Stomach (tissue), 8 donors: ENCODE measurements at regions not wholly inside any gene's neighbourhood (a gene's known extent, or its start where the extent isn't known, plus 50 kb on each side); places are given as distances from the start of the nearest gene placed in this dataset.
A peak's percentile ranks its signal among the peaks of the same experiment; 100 is the strongest.

ENCODE experiments used
- DNase-seq, 2 donors: peaks; one replicate each; pipeline versions ENCODE4 v3.0.0 to v3.0.0-alpha.2; 2013 to 2019
- H3K27ac ChIP-seq, 5 donors: fragments of 200-600 bp in 4 of 5; sonication (generic) in 4 of 5; one replicate each; pipeline ENCODE4 v1.5.1; 2013 to 2019; ENCODE audit warnings: mild to moderate bottlenecking in 1 of 5, moderate library complexity in 1 of 5
- H3K27me3 ChIP-seq, 3 donors: fragments of 200-600 bp; sonication (generic); one replicate each; pipeline ENCODE4 v1.5.1; 2017 to 2019; ENCODE audit warnings: mixed run types in 1 of 3
- H3K36me3 ChIP-seq, 4 donors: fragments of 200-600 bp; sonication (generic); 1 replicate in 3 of 4; 2 replicates in 1 of 4; pipeline ENCODE4 v1.5.1; 2016 to 2019
- H3K4me1 ChIP-seq, 4 donors: fragments of 200-600 bp; sonication (generic); one replicate each; pipeline ENCODE4 v1.5.1; 2016 to 2019
- H3K4me3 ChIP-seq, 4 donors: fragments of 200-600 bp; sonication (generic) in 3 of 4; one replicate each; pipeline ENCODE4 v1.5.1; 2016 to 2019; ENCODE audit warnings: mild to moderate bottlenecking in 1 of 4
- H3K9me3 ChIP-seq, 4 donors: fragments of 200-600 bp; sonication (generic); one replicate each; pipeline ENCODE4 v1.5.1; 2016 to 2019
- EP300 ChIP-seq: sonication (generic); formaldehyde crosslinking; IDR thresholded peaks from one replicate; pipeline ENCODE4 v1.6.1; 2017; ENCODE audit warnings: antibody characterized with exemption
- POLR2A ChIP-seq, 4 donors: fragments of 450-650 bp; IDR thresholded peaks; one replicate each; pipeline ENCODE4 v1.6.1; 2016; ENCODE audit warnings: antibody characterized with exemption in 4 of 4, control low read depth in 2 of 4, mild to moderate bottlenecking in 1 of 4, moderate library complexity in 1 of 4
- POLR2AphosphoS5 ChIP-seq, 3 donors: sonication (generic); formaldehyde crosslinking; IDR thresholded peaks; one replicate each; pipeline ENCODE4 v1.6.1; 2016; ENCODE audit warnings: antibody characterized with exemption in 3 of 3
- WGBS, 5 donors: extraction: QIAGEN DNeasy Blood & Tissue Kit in 3 of 5; methylation state at CpG; one replicate each; pipeline versions ENCODE4 v1.1.5 to v1.1.7; 2013 to 2018; 5-methylcytosine and 5-hydroxymethylcytosine counted together
- intact Hi-C: fragments of 100-400 bp; cut with DNase I; formaldehyde crosslinking; loops from one replicate; pipeline ENCODE4 v1.15.1; 2023; ENCODE audit warnings: low total_unique reads
- TF ChIP-seq, protein P1 (sequence below), 7 experiments: fragments of 450-650 bp in 4 of 7; fragments of 200-600 bp in 3 of 7; sonication (generic) in 3 of 7; IDR thresholded peaks; one replicate each; pipeline ENCODE4 v1.5.1; 2016 to 2019; ENCODE audit warnings: antibody characterized with exemption in 7 of 7, control low read depth in 2 of 7, mild to moderate bottlenecking in 1 of 7
- donor health status: healthy with polysubstance abuse.
- donor health status: Bipolar disorder and iron deficiency.
- donor health status: healthy.

DNA sequence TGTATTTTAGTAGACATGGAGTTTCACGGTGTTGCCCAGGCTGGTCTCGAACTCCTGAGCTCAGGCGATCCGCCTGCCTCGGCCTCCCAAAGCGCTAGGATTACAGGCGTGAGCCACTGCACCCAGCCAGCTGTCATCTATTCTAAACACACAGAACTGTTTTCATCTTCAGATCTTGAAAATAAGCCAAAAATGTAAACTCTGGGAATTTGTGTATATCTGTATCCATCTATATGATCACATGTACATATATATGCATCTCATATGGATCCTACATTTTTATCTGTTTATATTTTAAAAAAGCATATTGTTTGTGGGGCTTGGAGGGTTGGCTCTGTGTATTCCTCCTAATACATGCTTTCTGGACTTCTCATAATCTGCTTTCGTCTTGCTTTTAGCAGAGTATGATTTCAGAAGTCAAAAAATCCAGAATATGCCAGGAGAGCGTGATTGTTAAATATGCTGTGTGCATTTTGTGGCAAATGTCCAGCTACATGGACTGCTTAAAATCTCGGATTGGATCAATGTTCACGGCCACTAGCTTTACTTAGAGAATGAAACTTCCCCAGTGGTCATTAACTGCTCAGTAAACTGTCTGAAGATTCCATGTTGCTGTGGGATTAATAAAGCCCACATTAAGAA, 274.4 kb upstream of the IRX1 start:
- Histone ChIP-seq H3K36me3 (no peaks in the 10 kb centered on the region), H3K4me1 (no peaks in the 10 kb centered on the region), H3K27me3 (peaks cover 0 to 4% (median 0%) of the 10 kb centered on the region in 3 donors), H3K27ac (no peak overlapping the region), H3K4me3 (no peak overlapping the region), H3K9me3 (no peaks in the 10 kb centered on the region)
- no peak for DNase-seq
- intact Hi-C loops = no loop called here
- 68 to 77% (median 74%) methylated on average over 11 of the region's 11 CpGs for WGBS, 5 donors
- no peak for TF ChIP-seq POLR2AphosphoS5 (IDR thresholded peaks at IDR 0.05)
- TF ChIP-seq POLR2A (IDR thresholded peaks at IDR 0.05) = no peak
- TF ChIP-seq EP300 = no peak
- TF ChIP-seq, protein P1, sequence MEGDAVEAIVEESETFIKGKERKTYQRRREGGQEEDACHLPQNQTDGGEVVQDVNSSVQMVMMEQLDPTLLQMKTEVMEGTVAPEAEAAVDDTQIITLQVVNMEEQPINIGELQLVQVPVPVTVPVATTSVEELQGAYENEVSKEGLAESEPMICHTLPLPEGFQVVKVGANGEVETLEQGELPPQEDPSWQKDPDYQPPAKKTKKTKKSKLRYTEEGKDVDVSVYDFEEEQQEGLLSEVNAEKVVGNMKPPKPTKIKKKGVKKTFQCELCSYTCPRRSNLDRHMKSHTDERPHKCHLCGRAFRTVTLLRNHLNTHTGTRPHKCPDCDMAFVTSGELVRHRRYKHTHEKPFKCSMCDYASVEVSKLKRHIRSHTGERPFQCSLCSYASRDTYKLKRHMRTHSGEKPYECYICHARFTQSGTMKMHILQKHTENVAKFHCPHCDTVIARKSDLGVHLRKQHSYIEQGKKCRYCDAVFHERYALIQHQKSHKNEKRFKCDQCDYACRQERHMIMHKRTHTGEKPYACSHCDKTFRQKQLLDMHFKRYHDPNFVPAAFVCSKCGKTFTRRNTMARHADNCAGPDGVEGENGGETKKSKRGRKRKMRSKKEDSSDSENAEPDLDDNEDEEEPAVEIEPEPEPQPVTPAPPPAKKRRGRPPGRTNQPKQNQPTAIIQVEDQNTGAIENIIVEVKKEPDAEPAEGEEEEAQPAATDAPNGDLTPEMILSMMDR (IDR thresholded peaks at IDR 0.05) = no peak

DNA sequence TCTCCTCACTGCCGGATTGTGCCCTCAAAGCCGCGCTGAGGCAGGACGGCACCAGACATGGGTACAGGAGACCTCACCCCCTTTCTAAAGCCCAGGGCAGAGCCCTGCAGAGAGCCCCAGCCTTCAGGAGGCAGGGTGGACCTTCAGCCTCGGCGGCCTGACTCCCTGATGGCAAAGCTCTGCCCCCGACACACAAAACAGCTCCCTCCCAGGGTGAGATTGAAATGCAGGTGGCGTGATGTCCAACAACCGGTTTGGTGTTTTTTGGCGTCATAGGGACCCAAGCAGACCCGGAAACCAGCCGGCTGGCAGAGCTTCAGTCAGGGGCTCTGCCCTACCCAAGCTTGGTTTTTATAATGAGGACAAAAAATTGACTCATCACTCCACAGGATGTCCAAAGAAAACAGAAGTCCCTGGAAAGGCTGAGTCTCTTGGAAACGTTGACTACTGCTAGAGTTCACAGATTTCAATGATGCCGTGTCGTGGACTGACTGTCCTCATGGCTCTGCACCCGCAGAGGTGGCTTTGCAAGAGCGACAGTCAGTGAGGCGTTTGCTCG, 275.2 kb upstream of the IRX1 start:
- intact Hi-C loops = no loop called here
- peak in 1 of 2 donors; percentile 19 for DNase-seq
- no peaks in the 10 kb centered on the region for H3K9me3 ChIP-seq
- H3K27me3 ChIP-seq = peaks cover 0 to 4% (median 0%) of the 10 kb centered on the region in 3 donors
- WGBS, 5 donors = 76 to 80% (median 77%) methylated on average over 18 to 19 of the region's 19 CpGs
- TF ChIP-seq POLR2AphosphoS5 (IDR thresholded peaks at IDR 0.05) (no peak), POLR2A (IDR thresholded peaks at IDR 0.05) (no peak), EP300 (no peak)
- TF ChIP-seq, protein P1 (IDR thresholded peaks at IDR 0.05) = no peak
- H3K4me3 ChIP-seq = no peak overlapping the region
- no peaks in the 10 kb centered on the region for H3K4me1 ChIP-seq
- no peaks in the 10 kb centered on the region for H3K36me3 ChIP-seq
- no peak overlapping the region for H3K27ac ChIP-seq

DNA sequence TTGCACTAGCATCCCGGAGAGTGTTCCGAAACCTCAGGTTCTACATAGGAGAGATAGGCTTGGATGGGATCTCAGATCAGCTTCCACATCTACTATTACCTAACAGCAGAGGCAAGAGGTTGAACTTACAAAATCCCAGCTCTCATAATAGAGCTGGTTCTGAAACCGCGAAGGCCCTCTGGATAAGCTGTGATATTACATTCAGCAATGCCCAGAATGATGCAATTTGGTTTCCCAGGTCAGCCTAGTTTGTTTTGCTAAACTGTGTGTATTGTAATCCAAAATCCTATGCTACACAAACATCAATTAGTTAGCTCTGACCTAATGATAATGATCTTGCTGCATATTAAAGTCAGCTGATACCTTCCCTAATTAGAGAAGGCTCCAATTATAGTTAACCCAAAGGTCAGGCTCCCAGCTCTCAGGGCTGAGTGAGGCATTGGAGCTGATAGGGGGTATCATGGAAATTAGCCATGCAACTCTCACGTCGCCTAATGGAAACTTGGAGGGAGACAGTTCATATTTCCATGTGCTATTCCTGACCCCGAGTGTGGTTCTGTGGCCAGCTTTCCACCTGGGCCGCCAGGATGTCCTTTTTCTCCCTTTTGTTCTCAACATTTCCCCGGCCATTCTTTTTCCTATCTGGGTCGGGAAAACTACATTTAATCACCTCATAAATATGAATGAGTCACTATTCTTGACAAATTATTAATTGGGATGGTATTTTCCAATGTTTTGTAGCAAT, 278.4 kb upstream of the IRX1 start:
- no peak overlapping the region for H3K27ac ChIP-seq
- no peak for TF ChIP-seq EP300
- TF ChIP-seq, protein P1 (IDR thresholded peaks at IDR 0.05) = no peak
- no peak for TF ChIP-seq POLR2AphosphoS5 (IDR thresholded peaks at IDR 0.05)
- TF ChIP-seq POLR2A (IDR thresholded peaks at IDR 0.05) = no peak
- 52 to 74% (median 61%) methylated on average over 10 of the region's 10 CpGs for WGBS, 5 donors
- H3K4me3 ChIP-seq = no peak overlapping the region
- H3K36me3 ChIP-seq = no peaks in the 10 kb centered on the region
- intact Hi-C loops = no loop called here
- no peaks in the 10 kb centered on the region for H3K4me1 ChIP-seq
- H3K27me3 ChIP-seq = peaks cover 0 to 4% (median 0%) of the 10 kb centered on the region in 3 donors
- peaks cover 0 to 13% (median 8%) of the 10 kb centered on the region in 4 donors for H3K9me3 ChIP-seq
- DNase-seq = no peak

DNA sequence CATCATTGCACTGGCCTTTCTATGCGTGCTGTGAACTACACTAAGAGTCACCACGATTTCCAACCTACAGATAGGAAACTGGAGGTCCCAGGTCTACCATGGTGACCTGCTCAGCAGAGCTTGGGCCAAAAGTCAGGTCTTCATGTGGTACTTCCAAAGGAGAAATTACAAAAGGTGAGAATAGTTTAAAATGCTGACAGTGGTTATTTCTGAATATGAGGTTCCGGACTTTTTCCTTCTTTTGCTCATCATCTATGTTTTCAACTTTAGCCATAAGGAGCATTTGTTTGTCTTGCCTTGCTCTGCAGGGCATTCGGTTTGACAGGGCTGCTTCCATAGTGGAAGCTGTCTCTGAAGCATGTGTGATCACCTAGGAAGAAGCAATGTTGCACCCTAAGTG, 282.1 kb upstream of the IRX1 start:
- 81 to 87% (median 84%) methylated on average over 4 of the region's 4 CpGs for WGBS, 5 donors
- Histone ChIP-seq H3K9me3 (peaks cover 0 to 23% (median 12%) of the 10 kb centered on the region in 4 donors), H3K4me3 (no peak overlapping the region), H3K4me1 (no peaks in the 10 kb centered on the region), H3K27ac (no peak overlapping the region), H3K36me3 (no peaks in the 10 kb centered on the region), H3K27me3 (no peaks in the 10 kb centered on the region)
- no peak for DNase-seq
- TF ChIP-seq POLR2A (IDR thresholded peaks at IDR 0.05) (no peak), POLR2AphosphoS5 (IDR thresholded peaks at IDR 0.05) (no peak)
- intact Hi-C loops = no loop called here
